IMR-90 (cell line): ENCODE measurements at regions not wholly inside any gene's neighbourhood (a gene's known extent, or its start where the extent isn't known, plus 50 kb on each side); places are given as distances from the start of the nearest gene placed in this dataset.

ENCODE experiments used
- ATAC-seq: fragments of 200-7000 bp; cut with Tn5 transposase; 2 replicates; pipeline ENCODE4 v1.9.1; 2020; ENCODE audit warnings: low read depth, mild to moderate bottlenecking, moderate library complexity
- BruUV-seq: library from RNA; stranded (reverse); fragments of 400-500 nt; replicated peaks from 2 replicates; lab custom pipeline; 2021; lab: Mats Ljungman, UMichigan
- CTCF ChIA-PET: fragments of 300-600 bp; formaldehyde crosslinking; extraction: SDS; loops from one replicate; lab custom pipeline; 2021; ENCODE audit warnings: antibody characterized with exemption; lab: Yijun Ruan, JAX
- POLR2A ChIA-PET: fragments of 300-600 bp; sonication (Branson Sonifier 250); formaldehyde crosslinking; loops from one replicate; lab custom pipeline; 2022; ENCODE audit warnings: antibody characterized with exemption; ENCODE audit not compliant: unreplicated experiment; lab: Charles Lee
- DNase-seq: peaks from one replicate; pipeline ENCODE4 v3.0.0; 2013
- H2AFZ ChIP-seq: replicated peaks from 2 replicates; pipeline ENCODE3; 2013; ENCODE audit warnings: low read length, mild to moderate bottlenecking; ENCODE audit not compliant: poor library complexity
- H2AK5ac ChIP-seq: 2 replicates; pipeline ENCODE4 v1.6.1; 2013; ENCODE audit warnings: low read depth, low read length, inconsistent platforms
- H2AK9ac ChIP-seq: replicated peaks from 2 replicates; pipeline ENCODE3; 2013; ENCODE audit warnings: mild to moderate bottlenecking, low read depth, low read length, moderate library complexity; ENCODE audit not compliant: poor library complexity
- H2BK120ac ChIP-seq: 2 replicates; pipeline ENCODE4 v1.6.1; 2013; ENCODE audit warnings: low read depth, low read length, inconsistent platforms
- H2BK15ac ChIP-seq: 3 replicates; pipeline ENCODE4 v1.6.1; 2013; ENCODE audit warnings: low read depth, low read length, inconsistent platforms
- H2BK20ac ChIP-seq: 2 replicates; pipeline ENCODE4 v1.6.1; 2013; ENCODE audit warnings: low read depth, mild to moderate bottlenecking, inconsistent platforms, low read length, moderate library complexity
- H2BK5ac ChIP-seq: 2 replicates; pipeline ENCODE4 v1.6.1; 2013; ENCODE audit warnings: mild to moderate bottlenecking, low read depth, low read length, inconsistent platforms; ENCODE audit not compliant: poor library complexity, severe bottlenecking
- H3K14ac ChIP-seq: replicated peaks from 2 replicates; pipeline ENCODE4 v1.6.1; 2013; ENCODE audit warnings: low read depth, low read length, inconsistent platforms
- H3K18ac ChIP-seq: 2 replicates; pipeline ENCODE4 v1.6.1; 2013; ENCODE audit warnings: low read depth, low read length, control low read depth
- H3K23ac ChIP-seq: 2 replicates; pipeline ENCODE4 v1.6.1; 2013; ENCODE audit warnings: low read depth, low read length, inconsistent platforms
- H3K27ac ChIP-seq: 2 replicates; pipeline ENCODE4 v1.5.1; 2013; ENCODE audit warnings: mild to moderate bottlenecking, control low read depth, low read length; ENCODE audit not compliant: insufficient read depth
- H3K27me3 ChIP-seq: 2 replicates; pipeline ENCODE4 v1.6.1; 2013; ENCODE audit warnings: low read length; ENCODE audit not compliant: control insufficient read depth, insufficient read depth
- H3K36me3 ChIP-seq: 2 replicates; pipeline ENCODE4 v1.6.1; 2013; ENCODE audit warnings: low read length, mixed read lengths; ENCODE audit not compliant: control insufficient read depth, insufficient read depth
- H3K4ac ChIP-seq: 2 replicates; pipeline ENCODE4 v1.6.1; 2013; ENCODE audit warnings: low read depth, low read length, inconsistent platforms
- H3K4me1 ChIP-seq: 2 replicates; pipeline ENCODE4 v1.6.1; 2013; ENCODE audit warnings: low read length, mixed read lengths; ENCODE audit not compliant: control insufficient read depth, insufficient read depth
- H3K4me2 ChIP-seq: 2 replicates; pipeline ENCODE4 v1.6.1; 2013; ENCODE audit warnings: low read depth, mild to moderate bottlenecking, control low read depth, low read length, moderate library complexity
- H3K4me3 ChIP-seq: 2 replicates; pipeline ENCODE4 v1.5.1; 2013; ENCODE audit warnings: low read depth, mild to moderate bottlenecking, control low read depth, low read length, moderate library complexity; ENCODE audit not compliant: insufficient read depth
- H3K56ac ChIP-seq: 2 replicates; pipeline ENCODE4 v1.6.1; 2013; ENCODE audit warnings: low read length, inconsistent platforms; ENCODE audit not compliant: insufficient read depth; ENCODE audit errors: extremely low read depth
- H3K79me1 ChIP-seq, 2 experiments: 2 replicates each; pipeline ENCODE4 v1.6.1; 2013; ENCODE audit warnings: low read length in 2 of 2, inconsistent platforms in 1 of 2, low read depth in 1 of 2
- H3K9ac ChIP-seq: 2 replicates; pipeline ENCODE4 v1.6.1; 2013; ENCODE audit warnings: low read depth, low read length, control low read depth
- H3K9me1 ChIP-seq: 2 replicates; pipeline ENCODE4 v1.6.1; 2013; ENCODE audit warnings: low read length, inconsistent platforms; ENCODE audit not compliant: insufficient read depth
- H3K9me3 ChIP-seq: 2 replicates; pipeline ENCODE4 v1.6.1; 2013; ENCODE audit warnings: low read length; ENCODE audit not compliant: control insufficient read depth, insufficient read depth
- H4K20me1 ChIP-seq: 2 replicates; pipeline ENCODE4 v1.6.1; 2013; ENCODE audit warnings: low read length, inconsistent platforms; ENCODE audit not compliant: insufficient read depth
- H4K5ac ChIP-seq: 2 replicates; pipeline ENCODE4 v1.6.1; 2013; ENCODE audit warnings: mild to moderate bottlenecking, low read depth, low read length, control low read depth
- H4K8ac ChIP-seq, 2 experiments: 2 replicates each; pipeline ENCODE4 v1.6.1; 2013; ENCODE audit warnings: low read depth in 2 of 2, low read length in 2 of 2, control low read depth in 1 of 2, inconsistent platforms in 1 of 2
- H4K91ac ChIP-seq: 2 replicates; pipeline ENCODE4 v1.6.1; 2013; ENCODE audit warnings: low read depth, low read length, inconsistent platforms; ENCODE audit not compliant: insufficient read depth
- CEBPB ChIP-seq: IDR thresholded peaks from 2 replicates; pipeline ENCODE4 v1.6.1; 2012; ENCODE audit warnings: low read depth, low read length, improper control_type of control experiment
- CHD1 ChIP-seq: IDR thresholded peaks from 2 replicates; pipeline ENCODE4 v1.6.1; 2012; ENCODE audit warnings: low read depth, low read length, improper control_type of control experiment
- WGBS, 2 experiments: methylation state at CpG; one replicate each; pipeline versions ENCODE4 v1.1.5 to v1.1.7; 2013; ENCODE audit warnings: missing lambda C conversion rate in 2 of 2; ENCODE audit not compliant: insufficient read length in 1 of 2; ENCODE audit errors: extremely low coverage in 2 of 2; 5-methylcytosine and 5-hydroxymethylcytosine counted together
- dilution Hi-C: fragments of 300-500 bp; cut with HindIII; formaldehyde crosslinking; loops from one replicate; pipeline ENCODE4 v1.14.3; 2018; ENCODE audit warnings: low sequenced_read_pairs; ENCODE audit not compliant: unreplicated experiment
- in situ Hi-C: fragments of 300-500 bp; cut with MboI; formaldehyde crosslinking; loops from 3 replicates; pipeline ENCODE4 v1.14.3; 2019; ENCODE audit warnings: low sequenced_read_pairs, inconsistent platforms, mixed read lengths
- intact Hi-C: fragments of 100-400 bp; cut with micrococcal nuclease; formaldehyde crosslinking; loops from 2 replicates; pipeline ENCODE4 v1.10.0; 2022

- H4K91ac ChIP-seq: no peak overlapping the region
- H4K20me1 ChIP-seq: no peaks in the 10 kb centered on the region
- H2AK9ac ChIP-seq: no peak overlapping the region
- intact Hi-C loops (no loop called here), in situ Hi-C loops (no loop called here), dilution Hi-C loops (no loop called here)
- peak; percentile 63; the same call in 1 of the 2 replicates for ATAC-seq
- TF ChIP-seq CEBPB: peak; percentile 4; the same call in 1 of the 2 replicates
- TF ChIP-seq CHD1: no peak
- peak overlapping the region; percentile 10; the same call in 1 of the 2 replicates for H3K14ac ChIP-seq
- no peak overlapping the region for H3K4me2 ChIP-seq
- peak overlapping the region; percentile 14; the same call in 1 of the 2 replicates for H2BK20ac ChIP-seq
- ChIA-PET CTCF (interaction anchor here (0.9 kb wide), 1 partner anchor 15 kb away, joined by 3 read pairs; no protein-coding TSS in a partner anchor), POLR2A (no interaction called here)
- no CpG with 5 or more reads among the region's 3 CpGs for WGBS, 2 experiments
- no peaks in the 10 kb centered on the region for H3K36me3 ChIP-seq
- H3K4me1 ChIP-seq: peaks cover 3% of the 10 kb centered on the region; the same call in 1 of the 2 replicates
- H3K4me3 ChIP-seq: no peak overlapping the region
- peak overlapping the region; percentile 4 for H3K4ac ChIP-seq
- no peak overlapping the region for H3K23ac ChIP-seq
- H3K9me3 ChIP-seq: no peaks in the 10 kb centered on the region
- H3K27me3 ChIP-seq: no peaks in the 10 kb centered on the region
- no peak overlapping the region for H2AFZ ChIP-seq
- H3K56ac ChIP-seq: no peak overlapping the region
- peak overlapping the region; percentile 18; the same call in 1 of the 2 replicates for H2AK5ac ChIP-seq
- H2BK120ac ChIP-seq: peak overlapping the region; percentile 30; the same call in 1 of the 2 replicates
- H3K79me1 ChIP-seq: no peaks in the 10 kb centered on the region
- no TSS peak for BruUV-seq
- H3K9ac ChIP-seq: no peak overlapping the region
- peak; percentile 85 for DNase-seq
- peak overlapping the region in 1 of 2 experiments; percentile 22; a peak in 1 of 4 replicates for H4K8ac ChIP-seq
- no peak overlapping the region for H2BK5ac ChIP-seq
- H2BK15ac ChIP-seq: peak overlapping the region; percentile 3; the same call in 1 of the 3 replicates
- H3K18ac ChIP-seq: 0 out of 2 replicates have a peak overlapping the region, but pooled peaks have one; percentile 4
- H3K9me1 ChIP-seq: peaks cover 5% of the 10 kb centered on the region; the same call in 1 of the 2 replicates
- no peak overlapping the region for H3K27ac ChIP-seq
- H4K5ac ChIP-seq: no peak overlapping the region
These were observed 208.2 kb upstream of the ARL4C start for GRCh38 chr2:234705108-234705507.
